ENCODE measurements at regions not wholly inside any gene's neighbourhood (a gene's known extent, or its start where the extent isn't known, plus 50 kb on each side); places are given as distances from the start of the nearest gene placed in this dataset.

GRCh38 chr7:26458466-26459145, 166.9 kb downstream of the SNX10 start:
- no peak for DNase-seq (ENCODE audit: low spot score)

GRCh38 chr7:26459540-26460193, 168.0 kb downstream of the SNX10 start:
- DNase-seq (ENCODE audit: low spot score) = no peak

GRCh38 chr7:26460351-26461085, 168.9 kb downstream of the SNX10 start:
- no peak for DNase-seq (ENCODE audit: low spot score)

DNA sequence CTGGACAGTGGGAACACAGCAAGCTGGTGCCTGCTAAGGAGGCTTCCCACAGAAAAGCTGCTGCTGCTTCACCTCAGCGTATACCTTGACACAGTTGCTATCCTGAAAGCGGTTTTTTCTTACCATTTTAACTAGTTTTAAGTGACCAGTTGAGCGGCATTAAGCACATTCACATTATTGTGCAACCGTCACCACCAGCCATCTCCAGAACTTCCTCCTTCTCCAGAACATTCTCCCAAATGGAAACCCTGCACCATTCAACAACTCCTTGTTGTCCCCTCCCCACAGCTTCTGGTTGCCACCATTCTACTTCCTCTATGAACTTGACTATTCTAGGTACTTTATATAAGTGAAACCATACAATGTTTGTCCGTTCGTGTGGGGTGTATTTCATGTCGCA, 169.9 kb downstream of the SNX10 start:
- DNase-seq (ENCODE audit: low spot score) = no peak

DNA sequence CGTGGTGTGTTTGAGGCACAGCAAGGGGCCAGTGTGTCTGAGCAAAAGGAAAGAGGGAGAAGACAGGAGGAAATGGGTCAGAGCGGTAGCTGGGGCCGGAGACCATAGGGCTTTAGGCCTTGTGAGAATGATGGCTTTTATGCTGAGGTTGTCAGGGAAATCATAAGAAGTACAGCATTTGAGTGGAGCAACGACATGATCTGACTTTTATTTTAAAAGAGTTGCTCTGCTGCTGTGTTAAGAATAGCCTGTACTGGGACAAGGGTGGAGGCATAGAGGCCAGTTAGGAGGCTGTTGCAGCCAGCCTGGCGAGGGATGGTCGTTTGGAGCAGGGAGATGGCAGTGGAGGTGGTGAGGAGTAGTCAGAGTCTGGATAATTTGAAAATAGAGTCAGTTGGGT, 174.3 kb downstream of the SNX10 start:
- no peak for DNase-seq (ENCODE audit: low spot score)

DNA sequence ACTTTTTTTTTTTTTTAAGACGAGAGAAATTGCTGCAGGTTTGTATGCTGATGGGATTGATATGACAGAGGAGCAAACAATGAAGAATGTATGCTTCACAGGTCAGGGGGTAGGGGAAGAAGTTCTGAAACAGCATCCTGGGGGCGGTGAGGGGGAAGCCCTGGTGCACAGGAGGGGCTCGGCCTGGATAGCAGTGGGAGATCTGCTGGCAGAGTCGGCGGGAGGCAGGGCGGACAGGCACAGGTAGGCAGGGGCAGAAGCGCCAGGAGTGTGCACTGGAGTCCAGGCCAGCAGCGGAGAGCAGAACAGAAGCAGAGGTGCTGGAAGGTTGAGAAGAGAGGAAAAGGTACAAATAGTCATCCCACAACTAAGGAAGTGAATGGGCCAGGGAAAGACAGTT, 175.4 kb downstream of the SNX10 start:
- no peak for DNase-seq (ENCODE audit: low spot score)

DNA sequence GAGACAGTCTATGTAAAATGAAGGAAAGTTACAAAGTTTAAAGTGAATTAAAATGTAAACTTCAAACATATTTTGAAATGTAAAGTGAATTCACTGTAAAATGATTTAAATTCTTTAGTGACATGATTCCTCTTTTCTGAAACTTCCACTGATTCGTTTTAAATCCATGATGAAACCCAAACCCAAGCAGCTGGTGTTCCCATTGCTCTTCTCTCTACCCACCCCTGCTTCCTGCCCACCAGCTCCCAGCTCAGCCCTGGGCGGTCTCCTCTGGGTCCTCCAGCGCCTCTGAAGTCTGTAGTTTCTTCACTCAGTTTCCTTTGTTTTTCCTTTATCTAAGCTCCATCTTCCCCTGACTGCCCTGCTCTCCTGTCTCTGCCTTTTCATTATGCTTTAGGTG, 175.9 kb downstream of the SNX10 start:
- DNase-seq (ENCODE audit: low spot score) = no peak

GRCh38 chr7:26468625-26469024, 177.0 kb downstream of the SNX10 start:
- DNase-seq (ENCODE audit: low spot score) = no peak

GRCh38 chr7:26469188-26469587, 177.5 kb downstream of the SNX10 start:
- DNase-seq (ENCODE audit: low spot score) = no peak

DNA sequence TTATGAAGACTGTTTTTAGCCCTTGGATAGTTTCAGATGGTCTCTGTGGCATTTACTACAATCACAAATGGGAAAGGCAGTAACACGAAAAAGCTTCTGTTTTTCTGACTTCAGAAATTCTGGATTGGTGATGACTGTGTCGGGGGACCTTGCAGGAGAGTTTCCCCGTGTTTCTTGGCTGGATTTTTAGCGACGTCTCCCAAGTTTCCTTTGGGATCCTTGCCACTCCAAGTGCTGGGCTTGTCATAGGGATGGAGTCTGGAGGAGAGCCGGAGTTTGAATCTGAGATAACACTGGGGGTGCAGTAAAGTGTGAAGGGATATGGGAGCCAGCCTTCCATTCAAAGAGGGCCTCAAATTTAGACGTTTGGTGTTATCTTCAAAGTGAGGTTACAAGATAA, 179.0 kb downstream of the SNX10 start:
- no peak for DNase-seq (ENCODE audit: low spot score)

DNA sequence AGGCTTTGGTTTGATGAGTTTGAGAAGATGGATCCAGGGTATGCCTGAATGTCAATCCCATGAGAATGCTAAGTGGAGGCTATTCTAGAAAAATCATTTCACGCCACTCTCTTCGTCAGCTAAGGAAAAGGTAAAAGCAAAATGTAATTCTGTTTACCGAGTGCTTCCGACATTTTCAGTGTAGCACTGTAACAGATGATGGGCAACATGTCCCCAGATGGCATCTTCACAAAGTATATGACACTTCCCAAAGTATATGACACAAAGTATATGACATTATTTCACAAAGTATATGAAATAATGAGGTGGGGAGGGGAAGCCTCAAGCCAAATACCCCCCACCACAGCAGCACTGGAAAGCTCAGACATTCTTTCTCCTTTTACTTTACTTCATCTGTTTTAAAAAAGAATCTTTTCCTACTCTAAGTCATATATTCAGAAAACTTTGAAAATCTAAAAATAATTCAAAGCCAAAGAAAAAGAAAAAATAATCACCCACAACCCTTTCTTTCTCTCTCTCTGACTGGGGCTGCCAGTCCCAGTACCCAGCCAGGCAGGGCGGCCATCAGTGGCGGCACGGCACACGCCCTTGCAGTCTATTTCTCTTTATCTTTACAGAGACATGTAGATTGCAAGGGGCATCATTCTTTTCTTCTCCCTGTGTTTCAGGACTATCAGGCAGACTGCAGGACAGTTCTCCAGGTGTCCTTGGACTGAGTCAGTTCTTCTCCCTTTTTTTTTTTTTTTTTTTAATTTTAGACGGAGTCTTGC, 179.8 kb downstream of the SNX10 start:
- no peak for DNase-seq (ENCODE audit: low spot score)

GRCh38 chr7:26472971-26473370, 181.3 kb downstream of the SNX10 start:
- no peak for DNase-seq (ENCODE audit: low spot score)

DNA sequence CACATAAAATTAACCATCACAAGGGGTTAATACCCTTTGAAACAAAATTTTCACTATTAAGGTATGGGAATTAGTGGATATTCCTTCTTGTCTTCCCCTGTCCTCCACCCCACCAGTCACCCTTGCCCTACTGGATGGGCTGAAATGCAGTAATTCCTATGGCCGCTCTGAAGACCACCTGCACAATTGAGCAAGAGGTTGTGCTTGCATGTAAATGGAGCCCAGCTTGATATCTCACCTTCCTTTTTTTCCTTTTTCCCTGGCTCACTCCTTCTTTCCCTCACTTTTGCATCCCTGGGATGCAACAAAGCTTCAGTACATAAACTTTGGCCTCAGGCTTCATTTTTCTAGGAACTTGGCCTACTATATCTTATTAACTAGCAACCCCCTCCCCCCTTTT, 184.6 kb downstream of the SNX10 start:
- DNase-seq (ENCODE audit: low spot score) = no peak

- DNase-seq (ENCODE audit: low spot score) = no peak
Observed at GRCh38 chr7:26477381-26477990, 185.8 kb downstream of the SNX10 start.

GRCh38 chr7:26478550-26478949, 186.9 kb downstream of the SNX10 start:
- no peak for DNase-seq (ENCODE audit: low spot score)

DNA sequence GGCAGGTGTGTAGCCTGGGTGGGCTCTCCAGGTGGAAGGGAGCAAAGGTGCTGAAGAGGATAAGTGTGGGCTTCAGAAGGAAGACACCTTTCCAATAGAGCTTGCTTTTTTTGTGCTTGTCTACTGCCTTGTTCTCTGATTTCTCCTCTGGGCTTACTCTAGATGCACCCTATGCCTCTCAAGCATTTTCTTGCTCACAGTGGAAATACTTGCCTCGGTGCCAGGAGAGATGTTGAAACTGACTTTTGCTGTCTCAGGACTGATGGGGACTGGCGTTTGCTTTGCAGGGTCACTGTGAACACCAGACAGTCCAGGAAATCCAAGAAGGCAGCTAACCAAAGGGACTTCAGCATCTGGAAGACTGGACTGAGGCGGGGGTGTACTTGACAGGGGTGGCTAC, 187.9 kb downstream of the SNX10 start:
- no peak for DNase-seq (ENCODE audit: low spot score)

DNA sequence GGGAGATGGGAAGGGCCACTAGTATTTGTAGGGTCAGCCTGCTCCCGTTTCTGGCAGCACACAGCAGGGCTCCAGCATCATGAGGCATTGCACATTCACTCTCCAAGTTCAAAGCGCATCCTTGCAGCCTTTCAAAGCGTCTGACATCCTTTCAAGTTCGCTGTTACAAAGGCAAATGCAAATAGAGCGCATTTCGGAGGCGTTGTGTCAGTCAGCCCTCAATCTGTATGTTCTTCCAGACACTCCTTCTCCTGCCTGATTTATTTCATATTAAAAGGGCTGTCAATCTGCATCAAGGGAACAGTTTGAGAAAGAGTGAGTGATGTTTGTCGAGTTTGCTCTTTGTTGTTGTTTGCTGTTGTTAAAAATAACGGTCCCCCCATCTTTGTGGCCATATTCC, 188.5 kb downstream of the SNX10 start:
- no peak for DNase-seq (ENCODE audit: low spot score)

DNA sequence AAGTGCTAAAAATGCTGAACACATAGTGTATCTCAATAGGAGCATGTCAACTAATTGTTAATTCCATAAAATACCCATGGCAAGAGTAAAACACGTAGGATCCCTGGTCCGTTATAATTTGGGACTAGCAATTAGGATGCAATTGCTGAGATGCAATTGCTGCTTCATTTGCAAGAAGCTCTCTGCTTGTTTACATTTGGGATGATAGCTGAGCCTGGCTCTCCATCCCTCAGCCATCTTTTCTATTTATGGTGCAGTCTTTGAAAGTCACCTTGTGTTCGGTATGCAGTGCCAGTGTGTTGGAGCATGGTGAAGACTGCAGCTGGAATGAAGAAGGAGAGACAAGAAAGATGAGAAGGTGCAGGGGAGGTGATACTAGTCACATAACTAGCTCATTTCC, 191.3 kb downstream of the SNX10 start:
- no peak for DNase-seq (ENCODE audit: low spot score)

- DNase-seq (ENCODE audit: low spot score) = no peak
Observed at GRCh38 chr7:26483843-26484242, 192.2 kb downstream of the SNX10 start.

- DNase-seq (ENCODE audit: low spot score) = peak; percentile 25
Observed at GRCh38 chr7:26485367-26485934, 193.8 kb downstream of the SNX10 start.

DNA sequence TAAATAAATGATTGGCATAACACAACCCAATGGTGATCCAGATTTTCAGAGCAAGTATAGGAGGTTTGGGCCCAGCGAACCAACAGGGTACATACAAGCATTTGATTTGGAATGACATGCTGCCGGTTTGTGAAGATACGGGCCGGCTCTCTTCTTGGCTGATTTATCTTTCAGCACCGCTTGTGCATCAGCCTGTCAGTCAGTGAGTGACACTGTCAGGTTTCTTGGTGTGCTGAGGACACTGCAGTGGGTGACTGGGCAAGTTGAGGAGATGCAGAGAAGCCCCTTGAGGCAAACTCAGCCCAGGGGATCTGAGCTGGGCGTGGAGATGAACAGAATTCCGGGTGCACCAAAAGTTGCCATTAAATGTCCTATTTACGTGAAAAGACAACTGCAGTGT, 194.5 kb downstream of the SNX10 start:
- DNase-seq (ENCODE audit: low spot score) = no peak
